H9 (cell line): ENCODE measurements at regions not wholly inside any gene's neighbourhood (a gene's known extent, or its start where the extent isn't known, plus 50 kb on each side); places are given as distances from the start of the nearest gene placed in this dataset.

Experiments
- DNase-seq: peaks from one replicate; pipeline ENCODE4 v3.0.0-alpha.2; 2017
- H2AFZ ChIP-seq: one replicate; pipeline ENCODE4 v1.6.1; 2013; ENCODE audit warnings: mild to moderate bottlenecking, low read length, control low read depth, moderate library complexity
- H2AK5ac ChIP-seq: 2 replicates; pipeline ENCODE4 v1.6.1; 2013; ENCODE audit warnings: low read length, control low read depth, mixed read lengths; ENCODE audit not compliant: insufficient read length
- H2BK120ac ChIP-seq: one replicate; pipeline ENCODE4 v1.6.1; 2013; ENCODE audit warnings: low read depth, mild to moderate bottlenecking, low read length, control low read depth, inconsistent platforms; ENCODE audit not compliant: poor library complexity, severe bottlenecking
- H2BK12ac ChIP-seq: 2 replicates; pipeline ENCODE4 v1.6.1; 2013; ENCODE audit warnings: low read length, control low read depth, mixed read lengths, low read depth; ENCODE audit not compliant: insufficient read length
- H2BK15ac ChIP-seq: 2 replicates; pipeline ENCODE4 v1.6.1; 2013; ENCODE audit warnings: low read depth, low read length, control low read depth
- H2BK20ac ChIP-seq: one replicate; pipeline ENCODE4 v1.6.1; 2013; ENCODE audit warnings: low read depth, mild to moderate bottlenecking, low read length, control low read depth, inconsistent platforms; ENCODE audit not compliant: poor library complexity, severe bottlenecking
- H2BK5ac ChIP-seq: 2 replicates; pipeline ENCODE4 v1.6.1; 2013; ENCODE audit warnings: low read length, control low read depth, mixed read lengths; ENCODE audit not compliant: insufficient read length
- H3K14ac ChIP-seq: 2 replicates; pipeline ENCODE4 v1.6.1; 2013; ENCODE audit warnings: low read length, control low read depth; ENCODE audit not compliant: insufficient read depth
- H3K18ac ChIP-seq: 2 replicates; pipeline ENCODE4 v1.6.1; 2013; ENCODE audit warnings: low read depth, mild to moderate bottlenecking, mixed read lengths, low read length, control low read depth; ENCODE audit not compliant: insufficient read length
- H3K23ac ChIP-seq: 2 replicates; pipeline ENCODE4 v1.6.1; 2013; ENCODE audit warnings: low read length, control low read depth, mixed read lengths, low read depth; ENCODE audit not compliant: insufficient read length
- H3K23me2 ChIP-seq: 2 replicates; pipeline ENCODE4 v1.6.1; 2013; ENCODE audit warnings: low read depth, mild to moderate bottlenecking, mixed read lengths, low read length, control low read depth; ENCODE audit not compliant: insufficient read length, poor library complexity, severe bottlenecking
- H3K27ac ChIP-seq: 2 replicates; pipeline ENCODE4 v1.5.1; 2013; ENCODE audit warnings: low read length, control low read depth, mixed read lengths, low read depth; ENCODE audit not compliant: insufficient read length
- H3K27me3 ChIP-seq: 2 replicates; pipeline ENCODE4 v1.6.1; 2013; ENCODE audit warnings: low read length, control low read depth, inconsistent platforms; ENCODE audit not compliant: insufficient read depth
- H3K4ac ChIP-seq: 2 replicates; pipeline ENCODE4 v1.6.1; 2013; ENCODE audit warnings: low read depth, mild to moderate bottlenecking, control low read depth, inconsistent platforms, low read length, moderate library complexity
- H3K4me1 ChIP-seq: 2 replicates; pipeline ENCODE4 v1.6.1; 2013; ENCODE audit warnings: low read length, control low read depth, inconsistent platforms; ENCODE audit not compliant: insufficient read depth
- H3K4me2 ChIP-seq: 2 replicates; pipeline ENCODE4 v1.6.1; 2013; ENCODE audit warnings: low read length, control low read depth, mixed read lengths; ENCODE audit not compliant: insufficient read length, insufficient read depth
- H3K56ac ChIP-seq: 2 replicates; pipeline ENCODE4 v1.6.1; 2013; ENCODE audit warnings: low read depth, mild to moderate bottlenecking, mixed read lengths, low read length, control low read depth; ENCODE audit not compliant: insufficient read length
- H3K79me1 ChIP-seq: 2 replicates; pipeline ENCODE4 v1.6.1; 2013; ENCODE audit warnings: low read depth, mild to moderate bottlenecking, moderate library complexity, low read length, control low read depth, inconsistent platforms; ENCODE audit not compliant: insufficient read depth, poor library complexity, severe bottlenecking
- H3K79me2 ChIP-seq: 2 replicates; pipeline ENCODE4 v1.6.1; 2013; ENCODE audit warnings: low read length, control low read depth, inconsistent platforms; ENCODE audit not compliant: insufficient read depth
- H3K9ac ChIP-seq: 2 replicates; pipeline ENCODE4 v1.6.1; 2013; ENCODE audit warnings: low read length, control low read depth, mixed read lengths; ENCODE audit not compliant: insufficient read length; ENCODE audit errors: extremely low read depth
- H3K9me3 ChIP-seq: one replicate; pipeline ENCODE4 v1.6.1; 2013; ENCODE audit warnings: low read depth, low read length, inconsistent platforms; ENCODE audit not compliant: control insufficient read depth
- H3T11ph ChIP-seq: one replicate; pipeline ENCODE4 v1.6.1; 2013; ENCODE audit warnings: mild to moderate bottlenecking, low read length, control low read depth, inconsistent platforms
- H4K20me1 ChIP-seq: one replicate; pipeline ENCODE4 v1.6.1; 2013; ENCODE audit not compliant: control insufficient read depth, insufficient read length, insufficient read depth
- H4K5ac ChIP-seq: 2 replicates; pipeline ENCODE4 v1.6.1; 2013; ENCODE audit warnings: low read depth, mild to moderate bottlenecking, mixed read lengths, low read length, control low read depth; ENCODE audit not compliant: insufficient read length
- H4K8ac ChIP-seq: replicated peaks from 2 replicates; pipeline ENCODE4 v1.6.1; 2013; ENCODE audit warnings: low read length, control low read depth, mixed read lengths, low read depth; ENCODE audit not compliant: insufficient read length
- H4K91ac ChIP-seq: 2 replicates; pipeline ENCODE4 v1.6.1; 2013; ENCODE audit warnings: low read depth, mild to moderate bottlenecking, moderate library complexity, mixed read lengths, low read length, control low read depth; ENCODE audit not compliant: insufficient read length
- H3K27ac Mint-ChIP-seq, 3 experiments: 2 replicates in 2 of 3; 3 replicates in 1 of 3; pipeline ENCODE4 v1.8.0; 2020 to 2021; ENCODE audit warnings: mixed read lengths in 3 of 3, mild to moderate bottlenecking in 1 of 3, moderate library complexity in 1 of 3
- H3K27me3 Mint-ChIP-seq: 2 replicates; pipeline ENCODE4 v1.8.0; 2021; ENCODE audit warnings: low read depth, mild to moderate bottlenecking, moderate library complexity, mixed read lengths
- H3K36me3 Mint-ChIP-seq, 3 experiments: 2 replicates in 2 of 3; 3 replicates in 1 of 3; pipeline ENCODE4 v1.8.0; 2020 to 2021; ENCODE audit warnings: low read depth in 3 of 3, mixed read lengths in 3 of 3; ENCODE audit not compliant: insufficient read depth in 1 of 3
- H3K4me1 Mint-ChIP-seq, 2 experiments: 2 replicates each; pipeline ENCODE4 v1.8.0; 2020; ENCODE audit warnings: mixed read lengths in 2 of 2
- H3K4me3 Mint-ChIP-seq, 2 experiments: 2 replicates in 1 of 2; 3 replicates in 1 of 2; pipeline ENCODE4 v1.8.0; 2020 to 2021; ENCODE audit warnings: mild to moderate bottlenecking in 2 of 2, mixed read lengths in 2 of 2, moderate library complexity in 1 of 2
- H3K9me3 Mint-ChIP-seq, 2 experiments: 2 replicates in 1 of 2; 3 replicates in 1 of 2; pipeline ENCODE4 v1.8.0; 2020; ENCODE audit warnings: mild to moderate bottlenecking in 2 of 2, mixed read lengths in 2 of 2, moderate library complexity in 1 of 2
- WGBS: extraction: QIAGEN DNeasy Blood & Tissue Kit; methylation state at CpG from one replicate; pipeline ENCODE4 v1.1.7; 2013; ENCODE audit warnings: missing lambda C conversion rate, low lambda C conversion rate, mixed read lengths; ENCODE audit not compliant: insufficient read length; ENCODE audit errors: extremely low coverage; 5-methylcytosine and 5-hydroxymethylcytosine counted together
- TF ChIP-seq, protein P1 (sequence below): fragments of 200-600 bp; sonication (generic); conservative IDR thresholded peaks from 3 replicates; pipeline ENCODE4 v1.8.0; 2021; ENCODE audit warnings: antibody characterized with exemption, mild to moderate bottlenecking

DNA sequence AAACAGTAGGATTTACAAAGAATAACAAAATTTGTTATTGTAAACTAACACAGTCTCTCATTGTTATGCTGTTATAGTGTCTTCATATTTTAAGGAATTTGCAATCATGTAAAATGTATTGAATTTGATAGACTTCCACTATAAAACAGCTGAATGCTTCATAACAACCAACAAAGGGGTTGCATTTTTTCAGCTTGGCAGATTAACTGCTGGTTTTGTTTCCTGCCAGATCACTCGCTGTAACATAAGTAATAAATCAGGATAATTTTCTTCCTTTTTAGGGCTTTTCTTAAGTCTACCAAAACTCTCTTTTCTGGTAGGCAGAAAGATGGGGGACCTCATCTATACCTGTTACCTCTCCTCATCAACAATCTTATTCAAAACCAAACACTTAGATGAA, 169.8 kb downstream of the SAMD5 start:
- Histone ChIP-seq H3K27ac (no peak overlapping the region), H3K79me2 (no peaks in the 10 kb centered on the region), H3K9me3 (no peaks in the 10 kb centered on the region), H3K23me2 (no peaks in the 10 kb centered on the region), H3K9ac (no peak overlapping the region), H3K4me1 (peaks cover 4% of the 10 kb centered on the region; the same call in 1 of the 2 replicates), H4K20me1 (no peaks in the 10 kb centered on the region), H2BK20ac (no peak overlapping the region), H4K5ac (no peak overlapping the region), H3K23ac (no peak overlapping the region), H3K18ac (no peak overlapping the region), H2BK12ac (no peak overlapping the region), H2BK5ac (no peak overlapping the region), H2BK120ac (no peak overlapping the region), H4K8ac (no peak overlapping the region), H3K4me2 (no peak overlapping the region), H3K56ac (no peak overlapping the region), H3K79me1 (no peaks in the 10 kb centered on the region), H2AFZ (no peak overlapping the region), H2BK15ac (no peak overlapping the region), H4K91ac (no peak overlapping the region), H3T11ph (no peak overlapping the region), H3K4ac (no peak overlapping the region), H3K27me3 (no peaks in the 10 kb centered on the region), H3K14ac (no peak overlapping the region), H2AK5ac (no peak overlapping the region)
- no CpG with 5 or more reads among the region's 1 CpG for WGBS
- TF ChIP-seq, protein P1, sequence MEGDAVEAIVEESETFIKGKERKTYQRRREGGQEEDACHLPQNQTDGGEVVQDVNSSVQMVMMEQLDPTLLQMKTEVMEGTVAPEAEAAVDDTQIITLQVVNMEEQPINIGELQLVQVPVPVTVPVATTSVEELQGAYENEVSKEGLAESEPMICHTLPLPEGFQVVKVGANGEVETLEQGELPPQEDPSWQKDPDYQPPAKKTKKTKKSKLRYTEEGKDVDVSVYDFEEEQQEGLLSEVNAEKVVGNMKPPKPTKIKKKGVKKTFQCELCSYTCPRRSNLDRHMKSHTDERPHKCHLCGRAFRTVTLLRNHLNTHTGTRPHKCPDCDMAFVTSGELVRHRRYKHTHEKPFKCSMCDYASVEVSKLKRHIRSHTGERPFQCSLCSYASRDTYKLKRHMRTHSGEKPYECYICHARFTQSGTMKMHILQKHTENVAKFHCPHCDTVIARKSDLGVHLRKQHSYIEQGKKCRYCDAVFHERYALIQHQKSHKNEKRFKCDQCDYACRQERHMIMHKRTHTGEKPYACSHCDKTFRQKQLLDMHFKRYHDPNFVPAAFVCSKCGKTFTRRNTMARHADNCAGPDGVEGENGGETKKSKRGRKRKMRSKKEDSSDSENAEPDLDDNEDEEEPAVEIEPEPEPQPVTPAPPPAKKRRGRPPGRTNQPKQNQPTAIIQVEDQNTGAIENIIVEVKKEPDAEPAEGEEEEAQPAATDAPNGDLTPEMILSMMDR, result no peak
- H3K27me3 Mint-ChIP-seq, result no peaks in the 10 kb centered on the region; the same call in 1 of the 2 replicates
- no peak overlapping the region for H3K4me3 Mint-ChIP-seq
- H3K4me1 Mint-ChIP-seq, result peaks cover 26 to 38% of the 10 kb centered on the region in 2 experiments
- no peaks in the 10 kb centered on the region for H3K36me3 Mint-ChIP-seq
- no peak for DNase-seq
- H3K9me3 Mint-ChIP-seq, result no peaks in the 10 kb centered on the region
- no peak overlapping the region for H3K27ac Mint-ChIP-seq
